ENCODE measurements at regions not wholly inside any gene's neighbourhood (a gene's known extent, or its start where the extent isn't known, plus 50 kb on each side); places are given as distances from the start of the nearest gene placed in this dataset.

GRCh38 chr5:172569861-172570558, 71.1 kb upstream of the NEURL1B start:
- no peak for DNase-seq (ENCODE audit: low spot score)

GRCh38 chr5:172568308-172568910, 72.7 kb upstream of the NEURL1B start:
- DNase-seq (ENCODE audit: low spot score): no peak

GRCh38 chr5:172567843-172568242, 73.2 kb upstream of the NEURL1B start:
- no peak for DNase-seq (ENCODE audit: low spot score)

GRCh38 chr5:172567294-172567693, 73.8 kb upstream of the NEURL1B start:
- no peak for DNase-seq (ENCODE audit: low spot score)

- DNase-seq (ENCODE audit: low spot score): no peak
These were observed 75.0 kb upstream of the NEURL1B start for GRCh38 chr5:172565931-172566665.

- DNase-seq (ENCODE audit: low spot score): no peak
These were observed 75.6 kb upstream of the NEURL1B start for GRCh38 chr5:172565455-172565854.

GRCh38 chr5:172564883-172565282, 76.2 kb upstream of the NEURL1B start:
- DNase-seq (ENCODE audit: low spot score): no peak

DNA sequence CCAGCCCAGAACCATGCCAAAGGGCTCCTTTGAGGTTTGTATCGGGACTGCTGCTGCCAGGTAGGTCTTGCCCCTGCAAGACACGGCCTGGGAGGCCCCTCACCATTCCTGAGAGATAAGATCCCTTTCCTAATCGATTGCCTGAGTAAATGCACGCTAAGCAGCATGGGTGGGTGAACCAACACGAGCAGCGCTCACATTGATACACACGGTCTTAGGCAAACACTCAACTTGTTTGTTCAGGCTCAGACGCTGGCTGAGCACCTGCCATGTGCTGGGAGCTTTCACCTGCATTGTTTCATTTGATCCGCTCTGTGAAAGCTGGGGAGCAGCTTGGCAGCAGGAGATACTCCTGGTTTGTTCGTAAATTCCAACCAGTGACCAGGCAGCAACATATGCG, 76.9 kb upstream of the NEURL1B start:
- no peak for DNase-seq (ENCODE audit: low spot score)

DNA sequence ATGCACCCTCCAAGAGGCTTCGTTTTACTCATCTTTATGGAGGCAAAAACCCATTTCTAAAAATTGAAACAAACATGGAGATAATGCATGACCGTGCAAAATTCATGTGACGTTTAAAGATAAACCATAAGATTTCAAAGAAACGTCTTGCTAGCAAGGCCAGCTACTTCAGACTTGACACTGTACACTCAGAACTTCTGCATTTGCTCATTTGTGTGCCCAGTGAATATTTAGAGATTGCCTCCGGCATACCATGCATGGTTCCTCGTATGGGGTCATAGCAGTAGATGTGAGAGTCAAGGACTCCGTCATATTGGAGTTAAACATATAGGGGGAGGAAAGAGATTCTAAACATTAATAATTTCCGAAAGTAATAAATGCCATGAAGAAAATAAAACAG, 78.6 kb upstream of the NEURL1B start:
- DNase-seq (ENCODE audit: low spot score): no peak

DNA sequence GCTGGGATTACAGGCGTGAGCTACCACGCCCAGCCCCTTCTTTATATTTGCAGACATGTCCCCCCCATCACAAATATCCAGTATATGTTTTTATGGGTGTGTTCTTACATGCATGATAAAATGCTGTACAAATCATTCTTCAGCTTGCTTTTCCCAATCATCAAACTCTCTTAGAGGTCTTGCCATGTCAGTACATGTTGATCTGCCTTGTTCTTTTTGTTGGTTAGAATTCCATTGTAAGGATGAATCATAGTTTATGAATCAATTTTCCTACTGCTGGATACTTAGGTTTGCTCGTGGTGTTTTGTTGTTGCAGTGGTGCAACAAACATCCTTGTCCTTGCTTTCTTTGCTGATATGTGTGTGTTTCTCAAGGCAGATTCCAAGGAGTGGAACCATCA, 79.9 kb upstream of the NEURL1B start:
- no peak for DNase-seq (ENCODE audit: low spot score)

- DNase-seq (ENCODE audit: low spot score): peak; percentile 34
These were observed 81.8 kb upstream of the NEURL1B start for GRCh38 chr5:172559004-172559932.

- no peak for DNase-seq (ENCODE audit: low spot score)
These were observed 82.7 kb upstream of the NEURL1B start for GRCh38 chr5:172558076-172558976.

DNA sequence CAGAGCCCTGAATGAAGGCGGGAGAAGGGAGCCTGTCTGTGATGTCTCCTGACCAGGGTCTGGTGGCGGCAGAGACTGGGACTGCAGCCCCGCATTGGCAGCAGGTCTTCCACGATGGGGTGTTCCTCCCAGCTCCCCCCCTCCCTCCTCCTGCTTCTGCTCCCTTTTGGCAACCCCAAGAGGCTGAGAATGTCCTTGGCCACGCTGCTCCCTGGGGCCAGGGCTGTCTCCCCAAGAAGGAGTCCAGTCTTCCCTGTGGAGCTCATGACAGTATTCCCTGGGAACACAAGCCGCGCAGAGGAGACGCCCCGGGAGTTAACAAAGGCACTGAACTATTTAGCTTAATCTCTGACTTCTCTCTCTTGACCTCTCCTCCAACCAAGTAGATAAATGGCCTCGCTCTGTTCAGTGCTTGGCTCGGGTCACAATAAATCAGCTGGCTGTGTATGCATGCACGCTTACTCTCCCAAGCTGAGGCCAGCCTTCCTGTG, 84.0 kb upstream of the NEURL1B start:
- DNase-seq (ENCODE audit: low spot score): peak; percentile 54

DNA sequence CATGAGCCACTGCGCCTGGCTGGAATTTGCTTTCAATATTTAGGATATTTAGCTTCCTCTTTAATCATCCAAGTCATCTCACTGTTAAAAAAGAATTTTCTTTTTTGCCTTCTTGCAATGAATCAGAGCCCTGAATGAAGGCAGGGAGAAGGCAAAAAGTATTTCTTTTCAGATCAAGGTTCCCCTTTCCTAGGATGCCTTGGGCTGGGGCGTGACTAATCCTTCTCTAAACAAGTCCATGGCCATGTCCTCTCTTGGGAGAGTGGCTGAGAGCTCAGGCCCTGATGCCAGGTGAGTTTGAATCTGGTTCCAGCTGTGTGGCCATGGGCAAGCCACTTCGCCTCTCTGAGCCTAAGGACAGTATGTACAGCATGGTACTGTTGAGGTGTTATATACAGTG, 84.8 kb upstream of the NEURL1B start:
- no peak for DNase-seq (ENCODE audit: low spot score)

DNA sequence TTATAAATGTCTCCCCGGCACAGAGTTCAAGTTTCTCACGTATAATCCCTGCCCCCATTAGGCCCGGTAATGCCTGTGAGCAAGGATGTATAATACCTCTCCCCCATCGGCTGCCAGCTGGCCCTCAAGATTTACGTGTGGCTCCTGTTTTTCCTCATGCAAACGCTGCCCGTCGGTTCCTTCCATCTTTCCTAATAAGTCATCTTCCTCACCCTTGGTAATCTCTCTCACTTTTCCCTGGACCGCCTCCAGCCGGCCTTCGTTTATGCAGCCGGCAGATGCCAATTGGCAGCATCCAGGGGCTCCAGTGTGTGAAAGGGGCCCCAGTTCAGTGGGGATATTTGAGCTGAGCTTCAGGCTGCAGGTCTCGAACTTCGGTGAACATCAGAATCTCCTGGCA, 86.5 kb upstream of the NEURL1B start:
- DNase-seq (ENCODE audit: low spot score): no peak

DNA sequence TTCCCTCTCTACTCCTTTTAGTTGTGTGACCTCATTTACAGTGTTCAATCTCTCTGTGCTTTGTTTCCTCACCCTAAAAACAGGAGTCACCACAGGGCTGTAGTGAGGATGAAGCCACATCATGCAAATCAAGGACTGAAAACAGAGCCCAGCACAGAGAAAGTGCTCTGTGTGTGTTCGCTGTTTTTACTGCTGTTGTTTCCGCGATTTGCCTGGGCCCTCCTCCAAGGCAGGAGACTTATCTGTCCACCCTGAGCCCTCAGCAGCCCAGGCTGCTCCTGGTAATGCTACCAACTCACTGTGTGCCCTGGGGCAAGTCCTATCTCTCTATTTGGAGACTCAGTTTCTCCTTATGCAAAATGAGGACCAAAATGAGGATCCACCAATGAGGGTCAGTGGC, 87.2 kb upstream of the NEURL1B start:
- peak; percentile 11 for DNase-seq (ENCODE audit: low spot score)

GRCh38 chr5:172553167-172553566, 87.9 kb upstream of the NEURL1B start:
- DNase-seq (ENCODE audit: low spot score): no peak

- DNase-seq (ENCODE audit: low spot score): no peak
These were observed 90.1 kb upstream of the NEURL1B start for GRCh38 chr5:172550996-172551395.

- DNase-seq (ENCODE audit: low spot score): no peak
These were observed 90.8 kb upstream of the NEURL1B start for GRCh38 chr5:172550096-172550765.

- DNase-seq (ENCODE audit: low spot score): no peak
These were observed 91.4 kb upstream of the NEURL1B start for GRCh38 chr5:172549696-172550095.
